ENCODE measurements at regions not wholly inside any gene's neighbourhood (a gene's known extent, or its start where the extent isn't known, plus 50 kb on each side); places are given as distances from the start of the nearest gene placed in this dataset.

GRCh38 chr6:90787446-90787845 lies 200.6 kb upstream of the MAP3K7 start:
- no peak for DNase-seq (ENCODE audit: low spot score)

- DNase-seq (ENCODE audit: low spot score) = no peak
These were observed 193.9 kb upstream of the MAP3K7 start for GRCh38 chr6:90780778-90781177.

DNA sequence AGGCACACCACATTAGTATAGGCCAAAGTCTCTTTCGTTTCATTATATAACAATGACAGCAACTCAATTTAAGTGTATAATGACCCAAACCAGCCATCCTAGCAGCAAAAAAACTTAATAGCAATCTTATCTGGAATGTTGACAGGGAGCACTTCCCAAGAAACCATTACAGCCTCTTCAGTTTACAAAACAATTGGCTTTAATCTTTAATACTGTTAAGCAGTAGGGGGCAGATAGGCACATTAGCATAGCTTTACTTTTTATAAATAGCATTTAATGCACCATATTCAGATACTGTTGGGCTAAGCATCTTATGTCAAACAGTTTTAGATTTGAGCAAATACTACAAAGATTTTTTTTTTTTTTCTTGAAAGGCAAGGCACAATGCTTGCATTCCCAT lies 193.3 kb upstream of the MAP3K7 start:
- DNase-seq (ENCODE audit: low spot score) = no peak

DNA sequence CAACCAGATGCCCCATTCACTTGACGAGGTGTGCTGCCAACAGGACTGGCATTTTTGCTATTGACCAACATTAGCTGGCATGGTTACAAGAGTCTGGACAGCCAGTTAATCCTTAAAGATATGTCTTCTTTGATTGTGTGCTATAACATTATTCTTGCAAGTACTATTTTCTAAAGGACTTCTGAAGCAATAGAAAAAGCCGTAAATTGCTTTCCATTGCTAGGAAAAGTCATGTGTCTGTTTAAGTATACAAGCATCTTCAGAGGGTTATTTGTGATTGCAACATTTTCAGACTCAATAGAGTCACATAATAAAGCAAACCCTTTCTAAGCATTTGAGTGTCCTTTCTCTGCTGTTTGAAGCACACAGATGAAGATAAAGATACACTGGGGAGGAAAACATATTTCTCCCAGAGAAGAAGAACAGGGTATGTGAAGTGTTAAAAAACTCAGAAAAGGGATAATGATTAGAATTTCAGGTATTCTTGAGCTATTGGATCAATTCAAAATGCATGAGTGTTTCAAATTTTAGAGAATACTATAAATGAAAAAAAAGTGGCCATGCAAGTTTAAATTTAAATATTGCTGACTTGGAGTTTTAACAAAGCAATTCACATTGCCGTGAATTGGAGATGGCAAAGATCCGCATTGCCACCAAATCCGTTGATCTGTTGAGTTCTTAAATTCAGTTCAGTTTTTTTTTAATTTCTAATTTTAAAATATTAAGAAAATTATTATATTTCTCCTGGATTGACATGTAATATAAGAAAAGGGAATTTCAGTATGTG lies 191.7 kb upstream of the MAP3K7 start:
- no peak for DNase-seq (ENCODE audit: low spot score)

DNA sequence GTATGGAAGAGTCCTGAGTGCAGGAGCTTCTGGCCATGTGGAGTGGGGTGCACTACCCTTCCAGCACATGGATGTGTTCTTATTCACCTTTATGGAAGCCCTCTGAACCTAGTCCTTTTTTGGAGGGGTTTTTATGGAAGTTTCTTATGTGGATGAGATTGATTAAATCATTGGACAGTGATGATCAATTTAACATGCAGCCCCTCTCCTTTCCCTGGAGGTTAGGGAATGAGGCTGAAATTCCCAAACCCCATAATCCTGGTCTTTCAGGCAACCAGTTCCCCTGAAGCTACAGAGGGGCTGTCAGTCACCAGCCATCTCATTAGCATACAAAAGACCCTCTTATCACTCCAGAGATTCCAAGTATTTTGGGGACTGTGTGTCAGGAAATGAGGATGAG lies 183.9 kb upstream of the MAP3K7 start:
- no peak for DNase-seq (ENCODE audit: low spot score)

- no peak for DNase-seq (ENCODE audit: low spot score)
These were observed 179.0 kb upstream of the MAP3K7 start for GRCh38 chr6:90765895-90766294.

- DNase-seq (ENCODE audit: low spot score) = no peak
These were observed 178.6 kb upstream of the MAP3K7 start for GRCh38 chr6:90765491-90765890.

DNA sequence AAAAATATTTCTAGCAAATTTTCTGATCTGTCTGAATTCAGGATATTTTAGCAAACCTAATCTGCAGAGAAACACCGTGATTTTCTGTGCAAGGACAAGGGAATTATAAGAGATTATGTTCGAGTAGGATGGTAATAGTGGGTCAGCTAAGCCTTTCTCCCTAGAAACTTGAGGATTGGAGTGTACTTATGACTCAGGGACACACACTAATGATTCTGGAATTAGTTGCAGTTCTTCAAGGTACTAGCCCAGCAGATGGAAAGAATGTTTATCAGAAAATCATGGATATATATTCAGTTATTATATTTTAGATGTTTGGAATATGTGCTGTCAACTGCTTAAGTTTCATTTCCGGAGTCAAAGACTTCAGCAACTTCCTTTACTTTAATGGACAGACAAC lies 177.1 kb upstream of the MAP3K7 start:
- no peak for DNase-seq (ENCODE audit: low spot score)

- no peak for DNase-seq (ENCODE audit: low spot score)
These were observed 172.8 kb upstream of the MAP3K7 start for GRCh38 chr6:90759664-90760063.

- peak; percentile 17 for DNase-seq (ENCODE audit: low spot score)
These were observed 171.9 kb upstream of the MAP3K7 start for GRCh38 chr6:90758741-90759140.

GRCh38 chr6:90753820-90754643 lies 167.2 kb upstream of the MAP3K7 start:
- no peak for DNase-seq (ENCODE audit: low spot score)

DNA sequence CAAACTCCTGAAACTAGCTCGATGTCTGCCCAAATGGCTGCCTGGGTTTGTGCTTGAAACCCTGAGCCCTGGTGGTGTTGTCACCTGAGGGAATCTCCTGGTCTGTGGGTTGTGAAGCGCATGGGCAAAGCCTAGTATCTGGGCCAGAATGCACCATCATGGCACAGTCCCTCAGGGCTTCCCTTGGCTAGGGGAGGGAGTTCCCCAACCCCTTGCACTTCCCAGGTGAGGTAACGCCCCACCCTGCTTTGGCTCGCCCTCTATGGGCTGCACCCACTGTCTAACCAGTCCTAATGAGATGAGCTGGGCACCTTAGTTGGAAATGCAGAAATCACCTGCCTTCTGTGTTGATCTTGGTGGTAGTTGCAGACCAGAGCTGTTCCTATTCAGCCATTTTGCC lies 152.9 kb upstream of the MAP3K7 start:
- DNase-seq (ENCODE audit: low spot score) = no peak

DNA sequence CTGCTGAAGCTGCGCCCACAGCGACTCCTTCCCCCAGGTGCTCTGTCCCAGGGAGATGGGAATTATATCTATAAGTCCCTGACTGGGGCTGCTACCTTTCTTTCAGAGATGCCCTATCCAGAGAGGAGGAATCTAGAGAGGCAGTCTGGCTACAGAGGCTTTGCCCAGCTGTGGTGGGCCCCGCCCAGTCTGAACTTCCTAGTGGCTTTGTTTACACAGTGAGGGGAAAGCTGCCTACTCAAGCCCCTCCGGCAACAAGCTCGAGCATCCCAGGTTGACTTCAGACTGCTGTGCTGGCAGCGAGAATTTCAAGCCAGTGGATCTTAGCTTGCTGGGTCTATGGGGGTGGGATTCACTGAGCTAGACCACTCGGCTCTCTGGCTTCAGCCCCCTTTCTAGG lies 152.5 kb upstream of the MAP3K7 start:
- DNase-seq (ENCODE audit: low spot score) = no peak

DNA sequence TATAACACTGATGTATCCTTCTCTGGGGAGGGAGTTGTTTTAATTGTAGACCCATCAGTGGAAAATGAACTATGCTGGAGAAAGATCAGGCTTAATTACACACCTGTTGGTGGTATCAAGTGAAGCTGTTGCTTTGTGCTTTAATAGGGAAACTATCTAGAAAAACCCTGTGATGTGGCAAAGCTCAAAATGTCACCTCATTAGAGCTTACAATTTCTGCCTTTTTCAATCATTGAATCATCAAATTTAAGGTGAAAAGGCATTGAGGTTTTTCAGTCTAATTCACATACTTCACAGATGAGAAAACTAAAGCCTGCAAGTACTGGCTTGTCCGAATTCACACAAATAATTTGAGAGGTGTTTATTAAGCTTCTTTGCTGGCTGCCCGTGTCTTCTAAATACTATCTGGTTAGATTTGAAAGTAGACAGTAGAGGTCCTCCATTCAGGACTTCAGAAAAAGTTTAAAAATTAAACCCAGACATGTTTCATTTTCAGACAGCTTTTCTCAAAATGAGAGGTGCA lies 143.3 kb upstream of the MAP3K7 start:
- DNase-seq (ENCODE audit: low spot score) = no peak

DNA sequence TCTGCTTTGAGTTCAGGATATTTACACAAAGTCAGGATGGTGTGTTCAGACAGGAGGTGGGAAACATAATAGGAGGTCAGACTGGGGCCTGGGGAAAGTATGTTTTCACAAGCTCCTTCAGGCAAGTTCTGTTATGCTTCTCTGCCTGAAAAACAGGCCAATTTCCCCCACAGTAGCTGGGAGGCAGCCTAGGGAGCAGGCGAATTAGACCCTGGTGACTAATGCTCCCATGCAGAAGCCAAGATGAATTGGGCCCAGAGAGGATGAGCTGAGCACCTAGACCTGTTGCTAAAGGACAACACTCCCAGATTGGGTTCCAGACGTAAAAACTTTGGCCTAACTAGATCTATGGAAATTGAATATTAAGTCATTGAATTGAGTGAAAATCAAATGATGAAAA lies 142.2 kb upstream of the MAP3K7 start:
- DNase-seq (ENCODE audit: low spot score) = no peak

- no peak for DNase-seq (ENCODE audit: low spot score)
These were observed 135.8 kb upstream of the MAP3K7 start for GRCh38 chr6:90722648-90723047.

DNA sequence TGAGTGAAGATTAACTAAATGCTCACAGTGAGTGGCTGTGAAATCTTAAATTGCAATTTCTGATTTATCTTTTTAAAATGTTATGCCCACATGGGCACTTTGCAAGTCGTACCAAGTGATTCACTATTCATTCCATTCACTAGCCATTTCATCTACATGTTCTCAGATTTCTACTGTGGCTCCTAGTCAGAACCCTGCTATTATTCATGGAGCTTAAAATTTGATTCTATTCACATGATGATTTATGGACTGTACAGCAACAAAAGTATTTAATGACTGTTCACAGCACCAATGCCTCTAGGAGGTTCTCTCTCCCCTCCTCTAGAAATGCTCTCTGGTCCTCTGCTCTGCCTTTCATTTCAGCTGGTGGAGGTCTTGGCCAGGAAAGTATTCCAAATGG lies 133.5 kb upstream of the MAP3K7 start:
- no peak for DNase-seq (ENCODE audit: low spot score)

DNA sequence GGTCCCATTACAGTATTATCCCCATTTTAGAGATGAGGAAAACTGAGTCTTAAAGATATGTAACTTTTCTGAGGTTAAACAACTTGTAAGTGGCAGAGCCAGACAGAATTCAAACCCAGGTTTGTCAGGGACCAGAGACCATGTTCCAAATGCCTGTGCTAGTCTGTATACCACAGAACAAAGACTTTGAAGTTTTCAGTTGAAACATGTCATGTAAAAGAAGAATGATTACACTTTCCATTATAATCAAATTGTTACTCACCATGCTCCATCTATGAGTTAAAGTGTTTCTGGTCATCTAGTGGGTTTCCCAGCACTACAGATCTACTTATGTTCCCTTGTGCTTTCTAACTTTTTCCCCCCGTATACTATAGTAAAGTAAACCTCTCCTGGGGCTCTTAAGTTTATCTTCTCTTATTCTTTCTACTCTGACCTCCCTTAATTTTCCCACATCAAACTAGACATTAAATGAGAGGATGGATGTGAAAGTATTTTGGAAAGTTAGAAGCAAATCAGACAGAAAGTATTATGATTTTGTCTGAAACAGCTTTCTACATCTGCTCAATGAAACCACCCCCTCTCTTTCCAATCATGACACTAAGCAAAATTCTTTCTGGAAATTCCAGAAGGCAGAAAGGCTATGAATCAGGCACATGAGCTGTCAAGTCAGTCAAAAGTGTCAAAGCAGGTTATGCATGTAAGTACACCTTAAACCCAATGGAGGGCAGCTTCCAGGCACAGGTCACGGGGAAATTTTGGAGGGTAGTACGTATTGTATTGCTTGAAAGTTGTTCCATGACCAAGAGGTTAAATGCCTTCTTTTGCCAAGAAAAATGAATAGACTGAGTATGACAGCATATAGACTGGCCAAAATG lies 132.7 kb upstream of the MAP3K7 start:
- DNase-seq (ENCODE audit: low spot score) = no peak

- DNase-seq (ENCODE audit: low spot score) = no peak
These were observed 129.5 kb upstream of the MAP3K7 start for GRCh38 chr6:90716376-90716775.

GRCh38 chr6:90715093-90715655 lies 128.3 kb upstream of the MAP3K7 start:
- DNase-seq (ENCODE audit: low spot score) = no peak

DNA sequence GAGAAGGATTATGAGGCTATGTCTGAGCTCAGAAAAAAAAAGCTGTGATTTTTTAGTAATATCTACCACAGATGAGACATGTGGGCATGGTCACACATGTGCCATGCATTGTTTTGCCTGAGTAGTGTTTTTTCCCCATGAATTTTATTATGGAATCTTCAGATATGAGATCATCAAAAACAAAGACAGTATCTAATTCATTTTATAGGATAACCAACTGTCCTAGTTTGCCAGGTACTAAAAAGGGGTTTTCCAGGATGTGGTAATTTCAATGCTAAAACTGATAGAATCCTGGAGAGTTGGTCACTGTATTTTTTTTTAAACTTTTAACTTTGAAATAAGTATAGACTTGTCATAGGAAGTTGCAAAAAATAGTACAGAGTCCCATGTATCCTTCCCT lies 127.4 kb upstream of the MAP3K7 start:
- DNase-seq (ENCODE audit: low spot score) = no peak

DNA sequence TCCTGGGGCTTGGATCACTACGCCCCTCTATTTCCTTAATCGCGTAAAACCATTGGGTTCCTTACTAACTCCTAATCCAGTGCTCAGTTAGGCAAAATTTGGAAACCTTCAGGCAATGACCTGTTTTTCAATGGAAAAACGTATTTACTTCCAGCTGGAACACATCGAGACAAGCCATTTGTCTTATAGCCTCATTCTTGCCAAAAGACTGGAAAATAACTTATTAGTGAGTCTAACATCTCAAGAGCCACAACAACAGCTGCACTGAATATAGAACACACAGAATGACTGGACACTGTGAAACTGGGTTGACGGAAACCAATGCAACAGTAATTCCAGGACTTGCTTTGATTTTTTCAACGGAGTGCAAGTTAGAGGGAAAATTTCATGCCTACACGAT lies 125.2 kb upstream of the MAP3K7 start:
- DNase-seq (ENCODE audit: low spot score) = no peak
